ENCODE measurements at regions not wholly inside any gene's neighbourhood (a gene's known extent, or its start where the extent isn't known, plus 50 kb on each side); places are given as distances from the start of the nearest gene placed in this dataset.

DNA sequence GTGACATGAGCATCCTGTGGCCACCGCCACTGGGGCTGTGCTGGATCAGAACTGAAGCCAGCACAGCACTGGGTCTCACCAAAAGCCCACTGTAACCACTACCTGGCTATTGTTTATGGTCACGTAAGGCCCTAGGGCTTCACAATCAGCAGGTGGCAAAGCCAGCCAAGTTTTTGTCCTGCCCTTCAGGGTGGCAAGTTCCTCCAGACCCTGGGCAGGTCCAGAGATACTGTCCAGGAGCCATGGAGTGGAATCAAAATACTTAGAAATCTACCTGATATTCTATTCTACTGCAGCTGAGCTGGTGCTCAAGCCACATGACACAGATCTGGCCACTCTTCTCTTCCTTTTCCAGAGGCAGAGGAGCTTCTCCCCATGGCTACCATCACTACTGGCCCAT, 121.2 kb upstream of the CXXC4 start:
- TF ChIP-seq, protein P1, sequence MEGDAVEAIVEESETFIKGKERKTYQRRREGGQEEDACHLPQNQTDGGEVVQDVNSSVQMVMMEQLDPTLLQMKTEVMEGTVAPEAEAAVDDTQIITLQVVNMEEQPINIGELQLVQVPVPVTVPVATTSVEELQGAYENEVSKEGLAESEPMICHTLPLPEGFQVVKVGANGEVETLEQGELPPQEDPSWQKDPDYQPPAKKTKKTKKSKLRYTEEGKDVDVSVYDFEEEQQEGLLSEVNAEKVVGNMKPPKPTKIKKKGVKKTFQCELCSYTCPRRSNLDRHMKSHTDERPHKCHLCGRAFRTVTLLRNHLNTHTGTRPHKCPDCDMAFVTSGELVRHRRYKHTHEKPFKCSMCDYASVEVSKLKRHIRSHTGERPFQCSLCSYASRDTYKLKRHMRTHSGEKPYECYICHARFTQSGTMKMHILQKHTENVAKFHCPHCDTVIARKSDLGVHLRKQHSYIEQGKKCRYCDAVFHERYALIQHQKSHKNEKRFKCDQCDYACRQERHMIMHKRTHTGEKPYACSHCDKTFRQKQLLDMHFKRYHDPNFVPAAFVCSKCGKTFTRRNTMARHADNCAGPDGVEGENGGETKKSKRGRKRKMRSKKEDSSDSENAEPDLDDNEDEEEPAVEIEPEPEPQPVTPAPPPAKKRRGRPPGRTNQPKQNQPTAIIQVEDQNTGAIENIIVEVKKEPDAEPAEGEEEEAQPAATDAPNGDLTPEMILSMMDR (IDR thresholded peaks at IDR 0.05; ENCODE audit: poor library complexity): no peak
- TF ChIP-seq EZH2 (IDR thresholded peaks at IDR 0.05; ENCODE audit: borderline replicate concordance) (no peak), EZH2phosphoT487 (IDR thresholded peaks at IDR 0.05; ENCODE audit: low read depth, severe bottlenecking, unreplicated experiment) (no peak)
